Choroid plexus epithelial cell (primary cell): ENCODE measurements at regions not wholly inside any gene's neighbourhood (a gene's known extent, or its start where the extent isn't known, plus 50 kb on each side); places are given as distances from the start of the nearest gene placed in this dataset.

Experiments
- DNase-seq: peaks from one replicate; pipeline ENCODE4 v3.0.0-alpha.2; 2010; ENCODE audit warnings: low read depth
- H3K4me3 ChIP-seq: 2 replicates; pipeline ENCODE4 v1.5.1; 2011; ENCODE audit warnings: low read depth, mild to moderate bottlenecking, control low read depth, low read length, moderate library complexity
- TF ChIP-seq, protein P1 (sequence below): conservative IDR thresholded peaks from 2 replicates; pipeline ENCODE4 v1.5.1; 2011; ENCODE audit warnings: low read depth, mild to moderate bottlenecking, control low read depth, inconsistent platforms, low read length, moderate library complexity

DNA sequence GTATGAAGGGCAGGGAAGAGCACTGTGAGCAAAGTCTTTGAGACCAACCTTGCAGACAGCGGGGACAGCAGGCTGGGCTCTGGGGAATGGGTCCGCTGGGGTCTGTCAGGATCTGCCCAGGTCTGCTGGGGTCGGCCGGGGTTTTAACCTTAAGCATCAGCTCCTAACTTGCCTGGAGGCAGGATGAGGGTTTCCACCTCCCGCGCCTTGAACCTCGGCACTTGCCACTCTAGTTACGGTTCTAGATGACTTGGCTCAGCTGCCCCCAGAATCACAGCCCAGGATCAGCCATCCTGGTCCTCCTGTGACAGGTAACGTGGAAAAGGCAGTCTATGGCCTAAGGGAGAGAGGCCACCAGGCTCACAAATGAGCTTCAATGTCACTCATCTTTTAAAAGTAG, 50.4 kb upstream of the CACUL1 start:
- no peak for DNase-seq
- H3K4me3 ChIP-seq, result no peak overlapping the region
- TF ChIP-seq, protein P1, sequence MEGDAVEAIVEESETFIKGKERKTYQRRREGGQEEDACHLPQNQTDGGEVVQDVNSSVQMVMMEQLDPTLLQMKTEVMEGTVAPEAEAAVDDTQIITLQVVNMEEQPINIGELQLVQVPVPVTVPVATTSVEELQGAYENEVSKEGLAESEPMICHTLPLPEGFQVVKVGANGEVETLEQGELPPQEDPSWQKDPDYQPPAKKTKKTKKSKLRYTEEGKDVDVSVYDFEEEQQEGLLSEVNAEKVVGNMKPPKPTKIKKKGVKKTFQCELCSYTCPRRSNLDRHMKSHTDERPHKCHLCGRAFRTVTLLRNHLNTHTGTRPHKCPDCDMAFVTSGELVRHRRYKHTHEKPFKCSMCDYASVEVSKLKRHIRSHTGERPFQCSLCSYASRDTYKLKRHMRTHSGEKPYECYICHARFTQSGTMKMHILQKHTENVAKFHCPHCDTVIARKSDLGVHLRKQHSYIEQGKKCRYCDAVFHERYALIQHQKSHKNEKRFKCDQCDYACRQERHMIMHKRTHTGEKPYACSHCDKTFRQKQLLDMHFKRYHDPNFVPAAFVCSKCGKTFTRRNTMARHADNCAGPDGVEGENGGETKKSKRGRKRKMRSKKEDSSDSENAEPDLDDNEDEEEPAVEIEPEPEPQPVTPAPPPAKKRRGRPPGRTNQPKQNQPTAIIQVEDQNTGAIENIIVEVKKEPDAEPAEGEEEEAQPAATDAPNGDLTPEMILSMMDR, result no peak

DNA sequence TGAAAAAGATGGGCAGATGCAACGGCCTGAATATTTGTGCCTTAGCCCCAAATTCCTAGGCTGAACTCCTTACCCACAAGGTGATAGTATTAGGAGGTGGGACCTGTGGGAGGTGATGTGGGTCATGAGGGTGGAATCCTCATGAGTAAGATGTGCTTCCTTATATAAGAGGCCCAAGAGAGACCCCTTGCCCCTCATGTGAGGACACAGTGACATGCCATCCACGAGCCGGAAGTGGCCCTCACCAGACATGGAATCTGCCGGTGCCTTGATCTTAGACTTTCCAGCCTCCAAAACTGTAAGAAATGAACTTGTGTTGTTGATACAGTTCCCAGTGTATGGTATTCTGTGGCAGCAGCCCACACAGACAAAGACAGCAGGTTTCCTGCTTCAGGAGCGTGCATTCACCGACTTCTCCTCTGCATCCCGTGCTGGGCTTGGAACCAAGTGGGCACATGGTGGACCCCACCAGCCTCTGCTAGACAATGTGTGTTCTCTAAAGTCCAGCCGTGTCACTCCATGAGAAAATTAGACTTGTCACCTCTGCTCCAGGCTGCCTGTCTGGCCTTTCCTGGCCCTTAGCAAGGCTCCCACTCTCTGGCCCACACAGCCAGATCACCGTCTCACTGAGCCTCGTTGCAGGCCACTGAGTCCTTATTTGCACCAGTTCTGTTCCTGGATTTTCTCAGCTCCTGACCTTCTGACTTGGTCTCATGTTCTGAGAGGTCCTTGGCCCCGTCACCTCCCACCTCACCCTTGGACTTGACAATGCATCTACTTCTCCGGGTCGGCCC, 52.9 kb upstream of the CACUL1 start:
- H3K4me3 ChIP-seq, result no peak overlapping the region
- DNase-seq, result no peak
- TF ChIP-seq, protein P1, result no peak

DNA sequence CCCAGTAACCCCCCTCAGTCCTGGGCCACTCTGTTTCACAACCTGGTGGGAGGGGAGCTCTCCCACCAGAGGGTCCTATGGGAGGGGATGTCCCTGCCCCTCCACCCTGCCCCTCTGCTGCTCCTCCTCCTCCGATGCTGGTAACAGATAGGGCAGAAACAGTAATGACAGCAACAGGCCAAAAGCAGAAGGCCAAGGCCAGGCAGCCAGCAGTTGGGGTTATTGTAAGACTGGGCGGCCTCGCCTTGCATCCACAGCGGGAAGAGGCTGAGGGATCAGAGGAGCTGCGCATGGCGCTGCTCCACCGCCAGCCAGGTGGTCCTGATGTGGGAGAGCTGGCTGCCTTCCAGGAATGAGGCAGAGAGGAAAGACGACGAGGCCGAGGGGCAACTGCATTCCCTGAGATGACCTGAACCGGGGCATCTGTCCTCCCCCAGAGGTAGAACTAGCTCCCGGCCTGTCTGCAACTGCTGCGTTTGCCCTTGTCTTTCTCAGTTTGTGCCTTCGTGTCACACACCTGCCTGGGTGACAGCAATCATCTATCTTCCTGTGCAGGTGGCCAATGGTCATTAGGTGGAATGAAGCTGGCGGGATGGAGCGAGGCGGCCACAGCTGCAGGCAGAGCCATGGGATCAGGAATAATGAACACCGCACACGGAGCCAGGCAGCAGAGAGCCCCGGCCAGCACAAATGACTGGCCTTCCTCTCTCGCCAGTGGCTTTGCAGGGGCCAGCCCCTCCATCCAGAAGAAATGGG, 54.0 kb upstream of the CACUL1 start:
- TF ChIP-seq, protein P1, result no peak
- no peak overlapping the region for H3K4me3 ChIP-seq
- no peak for DNase-seq

DNA sequence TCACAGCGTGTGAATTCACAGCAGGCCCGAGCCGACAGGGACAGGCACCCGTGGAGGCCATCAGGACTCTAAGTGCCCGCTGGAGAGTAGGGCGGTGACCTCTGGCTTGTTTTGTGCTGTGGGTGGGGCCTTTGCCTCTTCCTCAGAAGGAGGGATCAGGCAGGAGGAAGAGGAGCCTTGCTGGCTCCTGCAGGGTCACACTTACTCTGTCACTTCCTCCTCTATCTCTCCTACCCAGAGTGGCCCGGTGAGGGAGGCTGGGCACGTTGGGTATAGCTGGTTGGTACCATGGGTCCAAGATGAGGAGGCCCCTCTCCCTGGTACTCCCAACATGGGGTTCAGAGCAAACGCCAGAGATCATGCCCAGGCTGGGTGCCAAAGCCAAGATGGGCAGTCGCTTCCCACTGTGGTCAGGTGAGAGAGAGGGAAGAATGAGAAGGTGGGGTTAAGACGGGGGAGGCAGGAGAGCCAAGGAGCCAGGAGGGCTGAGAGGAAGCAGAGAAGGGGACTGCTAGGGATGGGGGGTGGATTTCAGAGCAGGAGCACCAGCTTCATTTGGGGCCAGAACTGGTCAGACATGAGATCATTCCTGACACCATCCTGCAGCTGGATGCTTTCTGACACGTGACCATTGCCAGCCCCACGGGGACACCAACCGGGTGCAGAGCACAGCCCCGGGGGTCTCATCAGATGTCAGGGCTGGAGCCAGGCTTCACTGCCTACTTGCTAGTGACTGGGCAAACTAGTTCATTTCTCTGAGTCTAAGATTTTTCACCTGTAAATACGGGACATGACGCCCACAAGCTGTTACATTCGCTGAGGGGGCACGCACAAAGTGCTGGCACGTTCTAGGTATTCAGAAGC, 54.8 kb upstream of the CACUL1 start:
- no peak overlapping the region for H3K4me3 ChIP-seq
- DNase-seq, result no peak
- TF ChIP-seq, protein P1, result no peak

DNA sequence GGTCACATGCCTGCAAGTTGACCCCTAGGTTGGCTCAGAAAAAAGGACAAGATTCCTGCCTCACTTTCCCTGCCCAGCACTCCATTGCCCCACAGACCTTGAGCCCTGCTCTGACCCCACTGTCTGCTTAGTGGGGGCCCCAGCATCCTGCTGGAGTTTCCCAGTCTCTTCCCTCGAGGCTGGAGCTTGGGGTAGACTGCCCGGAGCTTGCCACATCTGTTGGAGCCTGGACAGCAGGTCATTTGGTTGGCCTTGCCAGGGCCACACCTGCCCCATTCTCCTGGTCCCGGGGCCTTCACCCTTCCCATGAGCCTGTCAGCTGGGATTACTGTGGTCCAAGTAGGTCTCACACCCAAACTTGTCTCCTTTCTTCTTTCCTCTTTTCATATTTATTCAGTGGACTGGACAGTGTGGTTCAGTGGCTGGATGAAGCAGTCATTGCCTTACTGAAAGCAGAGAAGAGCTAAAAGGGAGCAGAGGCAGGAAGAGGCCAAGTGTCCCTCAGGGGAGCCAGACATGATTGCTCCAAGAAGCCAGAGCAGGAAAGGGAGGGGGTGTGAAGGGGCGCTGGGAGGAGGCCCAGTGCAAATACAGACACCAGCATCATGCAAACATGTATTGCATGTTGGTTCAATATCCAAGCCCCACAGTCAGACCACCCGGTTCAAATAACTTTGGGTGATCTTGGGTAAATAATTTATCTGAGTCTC, 56.2 kb upstream of the CACUL1 start:
- TF ChIP-seq, protein P1, result no peak
- DNase-seq, result no peak
- no peak overlapping the region for H3K4me3 ChIP-seq

DNA sequence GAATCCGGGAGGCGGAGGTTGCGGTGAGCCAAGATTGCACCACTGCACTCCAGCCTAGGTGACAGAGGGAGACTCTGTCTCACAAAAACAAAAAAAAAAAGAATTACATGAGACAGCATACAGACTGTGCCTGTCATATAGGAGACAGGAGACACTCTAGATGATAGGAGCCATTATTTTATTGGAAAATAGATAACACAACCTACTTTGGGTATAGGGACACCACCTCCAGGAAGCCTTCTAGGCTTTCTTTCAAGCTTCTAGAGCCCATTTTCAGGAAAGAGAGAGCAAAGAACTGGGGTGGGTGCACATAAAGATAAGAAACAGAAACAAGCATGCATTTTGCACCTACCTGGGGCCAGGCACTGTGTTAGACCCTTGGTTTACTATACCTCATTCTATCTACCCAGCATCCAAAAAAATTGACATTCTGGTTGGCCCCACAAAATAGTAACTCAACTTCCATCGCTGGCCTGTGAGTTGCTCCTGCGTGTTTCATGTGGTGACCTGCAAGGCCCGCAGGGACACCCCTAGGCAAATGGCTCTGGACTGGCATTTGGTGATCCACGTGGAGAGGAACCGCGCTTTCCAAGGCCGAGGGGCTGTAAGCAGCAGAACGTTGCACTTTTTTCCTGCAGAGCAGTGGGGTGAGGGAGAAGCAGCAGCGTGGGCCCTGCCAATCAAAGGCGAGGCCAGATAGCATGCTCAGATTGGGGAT, 57.1 kb upstream of the CACUL1 start:
- DNase-seq, result no peak
- no peak overlapping the region for H3K4me3 ChIP-seq

More for the DNA sequence above, 57.1 kb upstream of the CACUL1 start:
- TF ChIP-seq, protein P1, result no peak
